GM19438 (cell line): ENCODE measurements at regions not wholly inside any gene's neighbourhood (a gene's known extent, or its start where the extent isn't known, plus 50 kb on each side); places are given as distances from the start of the nearest gene placed in this dataset.
"Not testable (repeated sequence)": the region's sequence is repeated elsewhere in the genome, so short reads cannot be mapped to it uniquely, and the experiment has no call there.

Experiments
- ATAC-seq: cut with Tn5 transposase; IDR thresholded peaks from one replicate; pipeline ENCODE4 v1.9.1; 2021; ENCODE audit warnings: low read depth; ENCODE audit not compliant: unreplicated experiment

- no peak for ATAC-seq
These were observed 255.2 kb upstream of the SULF2 start for GRCh38 chr20:48040491-48040890.

GRCh38 chr20:48040051-48040450 is 254.8 kb upstream of the SULF2 start:
- ATAC-seq, result no peak

- ATAC-seq, result no peak
These were observed 254.2 kb upstream of the SULF2 start for GRCh38 chr20:48039514-48039913.

GRCh38 chr20:48038713-48039112 is 253.4 kb upstream of the SULF2 start:
- no peak for ATAC-seq

- ATAC-seq, result not testable (repeated sequence)
These were observed 252.5 kb upstream of the SULF2 start for GRCh38 chr20:48037798-48038197.

- ATAC-seq, result no peak
These were observed 250.9 kb upstream of the SULF2 start for GRCh38 chr20:48035961-48036731.

- ATAC-seq, result no peak
These were observed 249.5 kb upstream of the SULF2 start for GRCh38 chr20:48034751-48035150.

- not testable (repeated sequence) for ATAC-seq
These were observed 247.7 kb upstream of the SULF2 start for GRCh38 chr20:48033005-48033404.

- no peak for ATAC-seq
These were observed 245.8 kb upstream of the SULF2 start for GRCh38 chr20:48031122-48031521.

- no peak for ATAC-seq
These were observed 241.8 kb upstream of the SULF2 start for GRCh38 chr20:48026981-48027592.

- ATAC-seq, result no peak
These were observed 240.4 kb upstream of the SULF2 start for GRCh38 chr20:48025661-48026060.

GRCh38 chr20:48025051-48025515 is 239.8 kb upstream of the SULF2 start:
- no peak for ATAC-seq

GRCh38 chr20:48024539-48024938 is 239.3 kb upstream of the SULF2 start:
- no peak for ATAC-seq

- ATAC-seq, result not testable (repeated sequence)
These were observed 235.4 kb upstream of the SULF2 start for GRCh38 chr20:48020696-48021095.

- ATAC-seq, result no peak
These were observed 234.7 kb upstream of the SULF2 start for GRCh38 chr20:48019940-48020339.

- ATAC-seq, result no peak
These were observed 234.2 kb upstream of the SULF2 start for GRCh38 chr20:48019496-48019895.

- not testable (repeated sequence) for ATAC-seq
These were observed 233.6 kb upstream of the SULF2 start for GRCh38 chr20:48018851-48019250.

GRCh38 chr20:48017992-48018391 is 232.7 kb upstream of the SULF2 start:
- ATAC-seq, result no peak

- no peak for ATAC-seq
These were observed 232.2 kb upstream of the SULF2 start for GRCh38 chr20:48017509-48017908.

GRCh38 chr20:48015943-48016723 is 230.9 kb upstream of the SULF2 start:
- ATAC-seq, result no peak

- ATAC-seq, result no peak
These were observed 230.0 kb upstream of the SULF2 start for GRCh38 chr20:48015141-48015910.
